GM12872 (cell line): ENCODE measurements at regions not wholly inside any gene's neighbourhood (a gene's known extent, or its start where the extent isn't known, plus 50 kb on each side); places are given as distances from the start of the nearest gene placed in this dataset.

Experiments
- TF ChIP-seq, protein P1 (sequence below): IDR thresholded peaks from 3 replicates; pipeline ENCODE4 v1.5.1; 2011; ENCODE audit warnings: low read depth, mild to moderate bottlenecking, low read length, moderate library complexity; ENCODE audit not compliant: insufficient read depth

DNA sequence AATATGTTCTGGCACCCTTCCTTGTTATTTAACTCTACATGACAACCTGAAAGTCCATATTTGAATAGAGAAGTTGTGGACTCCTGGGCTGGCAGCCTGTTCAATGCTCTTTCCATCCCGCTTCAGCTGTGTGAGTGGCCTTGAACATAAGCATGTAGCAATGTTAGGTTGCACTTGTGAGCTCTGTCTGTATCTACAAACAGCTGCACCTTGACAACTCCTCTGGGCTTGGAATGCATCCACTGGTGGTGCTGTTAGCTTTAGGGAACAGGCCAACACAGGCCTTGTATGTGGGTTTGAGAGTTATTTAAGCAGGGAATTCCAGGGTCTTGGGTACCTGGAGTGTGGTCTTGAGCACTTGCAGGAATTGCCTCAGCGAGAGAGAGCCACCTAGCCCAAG is 141.2 kb downstream of the DTHD1 start:
- TF ChIP-seq, protein P1, sequence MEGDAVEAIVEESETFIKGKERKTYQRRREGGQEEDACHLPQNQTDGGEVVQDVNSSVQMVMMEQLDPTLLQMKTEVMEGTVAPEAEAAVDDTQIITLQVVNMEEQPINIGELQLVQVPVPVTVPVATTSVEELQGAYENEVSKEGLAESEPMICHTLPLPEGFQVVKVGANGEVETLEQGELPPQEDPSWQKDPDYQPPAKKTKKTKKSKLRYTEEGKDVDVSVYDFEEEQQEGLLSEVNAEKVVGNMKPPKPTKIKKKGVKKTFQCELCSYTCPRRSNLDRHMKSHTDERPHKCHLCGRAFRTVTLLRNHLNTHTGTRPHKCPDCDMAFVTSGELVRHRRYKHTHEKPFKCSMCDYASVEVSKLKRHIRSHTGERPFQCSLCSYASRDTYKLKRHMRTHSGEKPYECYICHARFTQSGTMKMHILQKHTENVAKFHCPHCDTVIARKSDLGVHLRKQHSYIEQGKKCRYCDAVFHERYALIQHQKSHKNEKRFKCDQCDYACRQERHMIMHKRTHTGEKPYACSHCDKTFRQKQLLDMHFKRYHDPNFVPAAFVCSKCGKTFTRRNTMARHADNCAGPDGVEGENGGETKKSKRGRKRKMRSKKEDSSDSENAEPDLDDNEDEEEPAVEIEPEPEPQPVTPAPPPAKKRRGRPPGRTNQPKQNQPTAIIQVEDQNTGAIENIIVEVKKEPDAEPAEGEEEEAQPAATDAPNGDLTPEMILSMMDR, result no peak

DNA sequence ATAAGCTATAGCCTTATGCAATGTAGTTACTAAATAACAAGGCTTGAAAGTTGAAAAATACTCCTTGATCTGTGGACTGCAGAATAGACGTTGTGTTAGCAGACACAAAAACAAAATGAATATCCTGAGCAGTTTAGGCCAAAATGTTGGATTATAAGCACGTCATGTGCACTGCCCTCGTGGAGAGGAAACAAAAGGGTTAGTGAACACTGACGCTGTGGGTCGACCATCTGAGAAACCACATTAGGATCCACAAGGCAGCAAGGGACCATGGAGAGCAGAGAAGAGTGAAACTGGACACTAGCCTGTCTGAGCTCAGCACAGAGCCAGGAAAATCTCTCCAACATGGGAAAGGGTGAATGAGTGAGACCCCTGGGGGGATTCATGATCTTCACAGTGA is 145.3 kb downstream of the DTHD1 start:
- TF ChIP-seq, protein P1, result no peak

DNA sequence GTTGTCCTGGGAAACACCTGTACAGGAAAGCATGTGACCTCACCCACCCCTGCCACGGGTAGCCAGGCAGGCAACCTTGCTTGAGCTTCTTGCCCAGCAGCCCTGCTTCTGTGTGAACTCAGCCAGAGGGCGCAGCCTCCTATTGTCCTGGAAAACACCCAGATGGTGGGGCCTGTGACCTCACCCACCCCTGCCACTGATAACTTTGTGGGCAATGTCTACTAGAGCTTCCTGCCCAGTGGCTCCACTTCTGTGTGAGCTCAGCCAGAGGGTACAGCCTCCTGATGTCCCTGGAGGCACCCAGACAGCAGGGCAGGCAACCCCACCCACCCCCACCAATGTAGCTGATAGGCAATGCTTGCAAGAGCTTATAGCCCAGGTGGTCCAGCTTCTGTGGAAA is 146.3 kb downstream of the DTHD1 start:
- TF ChIP-seq, protein P1, result no peak

DNA sequence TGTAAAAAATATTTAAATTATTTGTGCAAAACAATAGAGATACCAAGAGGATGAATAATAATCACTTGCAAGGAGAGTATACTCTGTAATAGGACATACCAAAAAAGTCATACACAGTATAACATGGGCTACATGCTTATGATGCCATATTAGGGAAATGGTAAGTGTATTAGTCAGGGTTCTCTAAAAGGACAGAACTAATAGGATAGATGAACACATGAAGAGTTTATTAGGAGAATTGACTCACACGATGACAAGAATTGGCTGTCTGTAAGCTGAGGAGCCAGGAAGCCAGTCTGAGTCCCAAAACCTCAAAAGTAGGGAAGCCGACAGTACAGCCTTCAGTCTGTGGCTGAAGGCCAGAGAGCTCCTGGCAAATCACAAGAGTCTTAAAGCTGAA is 151.2 kb downstream of the DTHD1 start:
- TF ChIP-seq, protein P1, result no peak

DNA sequence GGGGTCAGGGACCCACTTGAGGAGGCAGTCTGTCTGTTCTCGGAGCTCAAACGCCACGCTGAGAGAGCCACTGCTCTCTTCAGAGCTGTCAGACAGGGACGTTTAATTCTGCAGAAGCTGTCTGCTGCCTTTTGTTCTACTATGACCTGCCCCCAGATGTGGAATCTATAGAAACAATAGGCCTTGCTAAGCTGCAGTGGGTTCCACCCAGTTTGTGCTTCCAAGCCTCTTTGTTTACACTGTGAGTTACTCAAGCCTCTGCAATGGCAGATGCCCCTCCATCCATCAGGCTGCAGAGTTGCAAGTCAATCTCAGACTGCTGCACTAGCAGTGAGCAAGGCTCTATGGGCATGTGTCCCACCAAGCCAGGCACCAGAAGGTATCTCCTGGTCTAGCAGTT is 158.1 kb downstream of the DTHD1 start:
- TF ChIP-seq, protein P1, result no peak

DNA sequence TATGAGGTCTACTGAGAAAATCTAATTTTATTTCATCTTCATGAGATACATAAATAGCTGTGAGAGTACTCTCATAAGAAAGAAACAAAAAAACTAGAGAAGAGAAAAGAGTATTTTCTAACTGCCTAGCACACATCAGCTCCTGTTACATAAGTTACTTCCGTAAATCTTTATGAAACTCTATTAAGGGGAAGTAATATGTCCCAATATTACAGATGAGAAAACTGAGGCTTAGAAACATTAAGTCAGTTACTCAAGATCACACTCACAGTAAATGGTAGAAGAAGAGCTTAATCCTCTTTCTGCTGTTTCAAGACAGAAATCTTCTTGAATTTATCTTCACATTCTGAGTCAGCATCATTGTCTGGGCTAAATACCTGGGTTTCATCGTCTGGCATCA is 164.1 kb downstream of the DTHD1 start:
- TF ChIP-seq, protein P1, result no peak

DNA sequence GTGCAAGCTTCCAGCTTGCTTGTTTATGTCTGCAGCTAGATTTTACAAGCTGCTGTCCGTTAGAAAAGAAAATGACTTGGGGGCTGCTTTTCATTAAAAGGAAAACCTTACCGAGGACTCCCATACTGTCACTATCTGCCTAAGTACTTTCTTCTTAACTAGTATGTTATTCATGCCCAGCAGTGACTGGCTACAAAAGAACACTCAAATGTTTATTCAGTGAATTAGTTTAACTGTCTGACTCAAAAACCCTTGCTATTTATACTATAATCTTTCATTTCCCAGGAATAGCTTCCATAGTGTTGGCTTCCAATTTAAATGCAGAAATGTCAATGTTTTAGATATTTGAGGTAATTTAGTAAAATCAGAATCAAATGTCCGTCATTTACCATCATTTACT is 164.9 kb downstream of the DTHD1 start:
- TF ChIP-seq, protein P1, result no peak

DNA sequence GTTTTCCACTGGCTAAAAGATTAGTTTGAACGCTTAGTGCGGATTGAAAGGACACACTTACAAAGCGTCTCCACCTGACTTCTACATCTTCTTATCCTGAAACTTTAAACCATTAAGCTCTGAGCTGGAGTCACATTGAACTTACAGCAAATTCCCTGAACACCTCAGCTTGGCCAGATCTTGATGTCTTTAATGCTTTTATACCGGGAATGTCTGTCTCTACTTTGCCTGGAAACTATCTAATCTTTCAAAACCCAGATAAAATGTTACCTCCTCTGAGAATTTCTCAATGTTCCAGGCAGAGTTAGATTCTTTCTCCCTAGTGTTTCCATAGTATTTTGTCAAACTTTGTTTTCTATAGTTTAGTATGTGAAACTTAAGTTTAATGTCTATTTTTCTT is 179.9 kb downstream of the DTHD1 start:
- TF ChIP-seq, protein P1, result no peak
